ENCODE measurements at regions not wholly inside any gene's neighbourhood (a gene's known extent, or its start where the extent isn't known, plus 50 kb on each side); places are given as distances from the start of the nearest gene placed in this dataset.

- TF ChIP-seq CTCF (optimal IDR thresholded peaks at IDR 0.05 in 1 of 3, IDR thresholded peaks at IDR 0.05 in 1 of 3, conservative IDR thresholded peaks at IDR 0.05 in 1 of 3; ENCODE audit: extremely low read depth in 1 of 3, insufficient read depth in 2 of 3, low read length in 3 of 3): no peak
- TF ChIP-seq EZH2 (IDR thresholded peaks at IDR 0.05; ENCODE audit: low read length): no peak
Observed at GRCh38 chr12:89250213-89250612, 102.1 kb downstream of the DUSP6 start.
